Neural cell (in vitro differentiated cells): ENCODE measurements at regions not wholly inside any gene's neighbourhood (a gene's known extent, or its start where the extent isn't known, plus 50 kb on each side); places are given as distances from the start of the nearest gene placed in this dataset.

Source experiments
- MXI1 ChIP-seq: fragments of 450-650 bp; conservative IDR thresholded peaks from 2 replicates; pipeline ENCODE4 v1.6.1; 2014; ENCODE audit warnings: antibody characterized with exemption, mild to moderate bottlenecking; ENCODE audit not compliant: poor library complexity, severe bottlenecking
- TAF1 ChIP-seq: IDR thresholded peaks from 2 replicates; pipeline ENCODE4 v1.6.1; 2012; ENCODE audit warnings: low read depth
- TF ChIP-seq, protein P1 (sequence below): fragments of 450-650 bp; IDR thresholded peaks from 2 replicates; pipeline ENCODE4 v1.5.1; 2014; ENCODE audit warnings: antibody characterized with exemption, mild to moderate bottlenecking, moderate library complexity; ENCODE audit not compliant: poor library complexity, severe bottlenecking

DNA sequence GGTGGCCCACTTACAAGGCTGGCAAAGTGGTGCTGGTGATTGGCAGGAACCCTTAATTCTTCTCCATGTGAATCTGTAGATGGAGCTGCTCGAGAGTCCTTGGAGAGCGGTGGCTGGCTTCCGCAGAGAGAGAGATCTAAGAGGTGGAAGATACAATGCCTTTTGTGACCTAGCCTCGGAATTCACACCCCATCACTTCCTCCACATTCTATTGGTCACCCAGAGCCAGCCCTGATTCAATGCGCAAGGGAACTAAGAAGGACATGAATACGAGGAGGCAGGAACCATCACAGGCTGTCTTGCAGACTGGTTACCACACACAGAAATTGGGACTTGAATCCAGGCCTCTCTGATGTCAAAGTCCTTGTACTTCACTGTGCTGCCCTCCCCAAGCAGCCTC lies 128.9 kb upstream of the PROKR2 start:
- TF ChIP-seq, protein P1, sequence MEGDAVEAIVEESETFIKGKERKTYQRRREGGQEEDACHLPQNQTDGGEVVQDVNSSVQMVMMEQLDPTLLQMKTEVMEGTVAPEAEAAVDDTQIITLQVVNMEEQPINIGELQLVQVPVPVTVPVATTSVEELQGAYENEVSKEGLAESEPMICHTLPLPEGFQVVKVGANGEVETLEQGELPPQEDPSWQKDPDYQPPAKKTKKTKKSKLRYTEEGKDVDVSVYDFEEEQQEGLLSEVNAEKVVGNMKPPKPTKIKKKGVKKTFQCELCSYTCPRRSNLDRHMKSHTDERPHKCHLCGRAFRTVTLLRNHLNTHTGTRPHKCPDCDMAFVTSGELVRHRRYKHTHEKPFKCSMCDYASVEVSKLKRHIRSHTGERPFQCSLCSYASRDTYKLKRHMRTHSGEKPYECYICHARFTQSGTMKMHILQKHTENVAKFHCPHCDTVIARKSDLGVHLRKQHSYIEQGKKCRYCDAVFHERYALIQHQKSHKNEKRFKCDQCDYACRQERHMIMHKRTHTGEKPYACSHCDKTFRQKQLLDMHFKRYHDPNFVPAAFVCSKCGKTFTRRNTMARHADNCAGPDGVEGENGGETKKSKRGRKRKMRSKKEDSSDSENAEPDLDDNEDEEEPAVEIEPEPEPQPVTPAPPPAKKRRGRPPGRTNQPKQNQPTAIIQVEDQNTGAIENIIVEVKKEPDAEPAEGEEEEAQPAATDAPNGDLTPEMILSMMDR, result no peak
- TF ChIP-seq TAF1, result no peak
- no peak for TF ChIP-seq MXI1
